Non-pigmented ciliary epithelial cell (primary cell): ENCODE measurements at regions not wholly inside any gene's neighbourhood (a gene's known extent, or its start where the extent isn't known, plus 50 kb on each side); places are given as distances from the start of the nearest gene placed in this dataset.

ENCODE experiments used
- DNase-seq: peaks from one replicate; pipeline ENCODE4 v3.0.0-alpha.2; 2010; ENCODE audit warnings: low read depth

- no peak for DNase-seq
Observed at GRCh38 chr6:154561750-154562149, 51.3 kb upstream of the CNKSR3 start.

- DNase-seq = no peak
Observed at GRCh38 chr6:154565331-154565730, 54.8 kb upstream of the CNKSR3 start.

GRCh38 chr6:154566866-154567265 is 56.4 kb upstream of the CNKSR3 start:
- DNase-seq = no peak

- no peak for DNase-seq
Observed at GRCh38 chr6:154567695-154568220, 57.3 kb upstream of the CNKSR3 start.

GRCh38 chr6:154569156-154569862 is 58.8 kb upstream of the CNKSR3 start:
- no peak for DNase-seq

GRCh38 chr6:154570505-154570904 is 60.0 kb upstream of the CNKSR3 start:
- DNase-seq = no peak

GRCh38 chr6:154572556-154572955 is 62.1 kb upstream of the CNKSR3 start:
- DNase-seq = no peak

- no peak for DNase-seq
Observed at GRCh38 chr6:154578004-154578559, 67.6 kb upstream of the CNKSR3 start.

GRCh38 chr6:154579046-154579445 is 68.6 kb upstream of the CNKSR3 start:
- DNase-seq = no peak

- DNase-seq = no peak
Observed at GRCh38 chr6:154579485-154579884, 69.0 kb upstream of the CNKSR3 start.

- no peak for DNase-seq
Observed at GRCh38 chr6:154580397-154581135, 70.1 kb upstream of the CNKSR3 start.

GRCh38 chr6:154582696-154583095 is 72.2 kb upstream of the CNKSR3 start:
- no peak for DNase-seq

GRCh38 chr6:154583546-154584188 is 73.2 kb upstream of the CNKSR3 start:
- DNase-seq = no peak

- DNase-seq = no peak
Observed at GRCh38 chr6:154590756-154591155, 80.3 kb upstream of the CNKSR3 start.

GRCh38 chr6:154591234-154591633 is 80.7 kb upstream of the CNKSR3 start:
- no peak for DNase-seq

- no peak for DNase-seq
Observed at GRCh38 chr6:154592199-154592860, 81.8 kb upstream of the CNKSR3 start.

GRCh38 chr6:154593122-154593521 is 82.6 kb upstream of the CNKSR3 start:
- DNase-seq = no peak

GRCh38 chr6:154594496-154595198 is 84.2 kb upstream of the CNKSR3 start:
- no peak for DNase-seq

- no peak for DNase-seq
Observed at GRCh38 chr6:154595538-154595937, 85.1 kb upstream of the CNKSR3 start.

- no peak for DNase-seq
Observed at GRCh38 chr6:154596009-154596408, 85.5 kb upstream of the CNKSR3 start.

GRCh38 chr6:154596701-154597100 is 86.2 kb upstream of the CNKSR3 start:
- no peak for DNase-seq
